SU-DHL-6 (cell line): ENCODE measurements at regions not wholly inside any gene's neighbourhood (a gene's known extent, or its start where the extent isn't known, plus 50 kb on each side); places are given as distances from the start of the nearest gene placed in this dataset.

Experiments
- EZH2phosphoT487 ChIP-seq: fragments of 200-600 bp; sonication (generic), shearing (Covaris generic); conservative IDR thresholded peaks from 2 replicates; pipeline ENCODE4 v1.6.1; 2018; ENCODE audit warnings: mild to moderate bottlenecking, antibody characterized with exemption, low read length, moderate library complexity, mixed read lengths
- TF ChIP-seq, protein P1 (sequence below): fragments of 200-600 bp; sonication (generic); IDR thresholded peaks from one replicate; pipeline ENCODE4 v1.5.1; 2017; ENCODE audit warnings: antibody characterized with exemption, mild to moderate bottlenecking, low read length, moderate library complexity; ENCODE audit not compliant: insufficient read depth, poor library complexity, severe bottlenecking

DNA sequence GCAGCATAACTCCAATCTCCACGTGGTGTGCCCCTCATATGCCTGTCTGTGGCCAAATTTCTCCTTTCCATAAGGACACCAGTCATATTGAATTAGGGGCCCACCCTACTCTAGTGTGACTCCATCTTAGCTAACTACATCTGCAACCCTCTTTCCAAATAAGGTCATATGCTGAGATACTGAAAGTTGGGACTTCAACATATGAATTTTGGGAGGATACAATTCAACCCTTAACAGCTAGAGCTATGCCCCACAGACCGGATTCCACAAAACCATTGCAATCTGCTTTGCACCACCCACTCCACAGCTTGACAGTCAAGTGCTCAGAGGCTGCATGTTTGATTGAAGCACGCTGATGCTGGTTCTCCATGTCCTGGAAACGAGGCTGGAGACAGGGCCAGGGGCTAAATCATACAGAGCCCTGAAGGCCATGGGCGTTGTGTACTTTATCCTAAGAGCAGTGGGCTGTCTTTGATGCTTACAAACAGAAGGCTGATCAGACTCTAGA is 122.8 kb downstream of the MTX3 start:
- TF ChIP-seq, protein P1, sequence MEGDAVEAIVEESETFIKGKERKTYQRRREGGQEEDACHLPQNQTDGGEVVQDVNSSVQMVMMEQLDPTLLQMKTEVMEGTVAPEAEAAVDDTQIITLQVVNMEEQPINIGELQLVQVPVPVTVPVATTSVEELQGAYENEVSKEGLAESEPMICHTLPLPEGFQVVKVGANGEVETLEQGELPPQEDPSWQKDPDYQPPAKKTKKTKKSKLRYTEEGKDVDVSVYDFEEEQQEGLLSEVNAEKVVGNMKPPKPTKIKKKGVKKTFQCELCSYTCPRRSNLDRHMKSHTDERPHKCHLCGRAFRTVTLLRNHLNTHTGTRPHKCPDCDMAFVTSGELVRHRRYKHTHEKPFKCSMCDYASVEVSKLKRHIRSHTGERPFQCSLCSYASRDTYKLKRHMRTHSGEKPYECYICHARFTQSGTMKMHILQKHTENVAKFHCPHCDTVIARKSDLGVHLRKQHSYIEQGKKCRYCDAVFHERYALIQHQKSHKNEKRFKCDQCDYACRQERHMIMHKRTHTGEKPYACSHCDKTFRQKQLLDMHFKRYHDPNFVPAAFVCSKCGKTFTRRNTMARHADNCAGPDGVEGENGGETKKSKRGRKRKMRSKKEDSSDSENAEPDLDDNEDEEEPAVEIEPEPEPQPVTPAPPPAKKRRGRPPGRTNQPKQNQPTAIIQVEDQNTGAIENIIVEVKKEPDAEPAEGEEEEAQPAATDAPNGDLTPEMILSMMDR = no peak
- no peak for TF ChIP-seq EZH2phosphoT487
